ENCODE measurements at regions not wholly inside any gene's neighbourhood (a gene's known extent, or its start where the extent isn't known, plus 50 kb on each side); places are given as distances from the start of the nearest gene placed in this dataset.

- H3K9me2 ChIP-seq (ENCODE audit: insufficient read depth, low read length): no peaks in the 10 kb centered on the region
- no peaks in the 10 kb centered on the region for H4K20me1 ChIP-seq (ENCODE audit: insufficient read depth)
- no peak overlapping the region for H3K4me3 ChIP-seq (ENCODE audit: low read length)
- no peaks in the 10 kb centered on the region for H3K9me3 ChIP-seq (ENCODE audit: low read length)
- H3F3A ChIP-seq (ENCODE audit: insufficient read depth, low read length, poor library complexity, severe bottlenecking): no peaks in the 10 kb centered on the region
- no peaks in the 10 kb centered on the region for H3K79me2 ChIP-seq (replicated peaks; ENCODE audit: insufficient read depth, low read length)
- H3K36me3 ChIP-seq (ENCODE audit: insufficient read depth, low read length): no peaks in the 10 kb centered on the region
- no peak overlapping the region for H3K4me2 ChIP-seq (ENCODE audit: low read length)
- H3K27me3 ChIP-seq (ENCODE audit: insufficient read depth, low read depth, low read length): no peaks in the 10 kb centered on the region
- H3K27ac ChIP-seq (ENCODE audit: low read length): no peak overlapping the region
- H3K9ac ChIP-seq (ENCODE audit: low read length): no peak overlapping the region
- no peak overlapping the region for H2AFZ ChIP-seq (ENCODE audit: low read depth, low read length)
- TF ChIP-seq POLR2AphosphoS5 (IDR thresholded peaks at IDR 0.05) (no peak), RAD21 (conservative IDR thresholded peaks at IDR 0.05) (no peak), EZH2 (IDR thresholded peaks at IDR 0.05; ENCODE audit: borderline replicate concordance, insufficient read depth, low read length, poor library complexity, severe bottlenecking) (no peak), SMC3 (conservative IDR thresholded peaks at IDR 0.05; ENCODE audit: poor library complexity) (no peak), EP300 (conservative IDR thresholded peaks at IDR 0.05; ENCODE audit: poor library complexity, severe bottlenecking) (no peak), REST (IDR thresholded peaks at IDR 0.05; ENCODE audit: borderline replicate concordance) (no peak), CTCF (IDR thresholded peaks at IDR 0.05; ENCODE audit: poor library complexity, severe bottlenecking) (no peak), MXI1 (conservative IDR thresholded peaks at IDR 0.05; ENCODE audit: poor library complexity, severe bottlenecking) (no peak), TAF1 (IDR thresholded peaks at IDR 0.05; ENCODE audit: low read depth) (no peak)
Measured at GRCh38 chr3:70722018-70722417, 409.6 kb upstream of the MDFIC2 start.

- Histone ChIP-seq H3K9me3 (ENCODE audit: low read length) (peaks cover 7% of the 10 kb centered on the region), H3K9ac (ENCODE audit: low read length) (no peak overlapping the region), H3K36me3 (ENCODE audit: insufficient read depth, low read length) (no peaks in the 10 kb centered on the region), H3K27me3 (ENCODE audit: insufficient read depth, low read depth, low read length) (no peaks in the 10 kb centered on the region), H3F3A (ENCODE audit: insufficient read depth, low read length, poor library complexity, severe bottlenecking) (no peaks in the 10 kb centered on the region), H2AFZ (ENCODE audit: low read depth, low read length) (no peak overlapping the region), H3K9me2 (ENCODE audit: insufficient read depth, low read length) (no peaks in the 10 kb centered on the region), H4K20me1 (ENCODE audit: insufficient read depth) (no peaks in the 10 kb centered on the region), H3K4me2 (ENCODE audit: low read length) (no peak overlapping the region), H3K27ac (ENCODE audit: low read length) (no peak overlapping the region), H3K79me2 (replicated peaks; ENCODE audit: insufficient read depth, low read length) (no peaks in the 10 kb centered on the region), H3K4me3 (ENCODE audit: low read length) (no peak overlapping the region)
- TF ChIP-seq SMC3 (conservative IDR thresholded peaks at IDR 0.05; ENCODE audit: poor library complexity): peak; percentile 40
- TF ChIP-seq TAF1 (IDR thresholded peaks at IDR 0.05; ENCODE audit: low read depth): no peak
- TF ChIP-seq REST (IDR thresholded peaks at IDR 0.05; ENCODE audit: borderline replicate concordance): no peak
- no peak for TF ChIP-seq POLR2AphosphoS5 (IDR thresholded peaks at IDR 0.05)
- no peak for TF ChIP-seq MXI1 (conservative IDR thresholded peaks at IDR 0.05; ENCODE audit: poor library complexity, severe bottlenecking)
- TF ChIP-seq CTCF (IDR thresholded peaks at IDR 0.05; ENCODE audit: poor library complexity, severe bottlenecking): peak; percentile 29
- TF ChIP-seq EZH2 (IDR thresholded peaks at IDR 0.05; ENCODE audit: borderline replicate concordance, insufficient read depth, low read length, poor library complexity, severe bottlenecking): no peak
- no peak for TF ChIP-seq EP300 (conservative IDR thresholded peaks at IDR 0.05; ENCODE audit: poor library complexity, severe bottlenecking)
Measured at GRCh38 chr3:70716832-70717231, 404.4 kb upstream of the MDFIC2 start.

Measured in neural cell (in vitro differentiated cells).